Fibroblast of lung (primary cell): ENCODE measurements at regions not wholly inside any gene's neighbourhood (a gene's known extent, or its start where the extent isn't known, plus 50 kb on each side); places are given as distances from the start of the nearest gene placed in this dataset.

Source experiments
- CTCF ChIP-seq, 2 donors: IDR thresholded peaks in 1 of 2; conservative IDR thresholded peaks in 1 of 2; 1 replicate in 1 of 2; 2 replicates in 1 of 2; pipeline ENCODE4 v1.5.1; 2011 to 2012; ENCODE audit warnings: low read length in 2 of 2, control low read depth in 1 of 2, inconsistent platforms in 1 of 2, low read depth in 1 of 2, mild to moderate bottlenecking in 1 of 2
- EZH2 ChIP-seq: IDR thresholded peaks from 2 replicates; pipeline ENCODE4 v1.5.1; 2012; ENCODE audit warnings: low read length, control low read depth, mild to moderate bottlenecking; ENCODE audit errors: missing control alignments

DNA sequence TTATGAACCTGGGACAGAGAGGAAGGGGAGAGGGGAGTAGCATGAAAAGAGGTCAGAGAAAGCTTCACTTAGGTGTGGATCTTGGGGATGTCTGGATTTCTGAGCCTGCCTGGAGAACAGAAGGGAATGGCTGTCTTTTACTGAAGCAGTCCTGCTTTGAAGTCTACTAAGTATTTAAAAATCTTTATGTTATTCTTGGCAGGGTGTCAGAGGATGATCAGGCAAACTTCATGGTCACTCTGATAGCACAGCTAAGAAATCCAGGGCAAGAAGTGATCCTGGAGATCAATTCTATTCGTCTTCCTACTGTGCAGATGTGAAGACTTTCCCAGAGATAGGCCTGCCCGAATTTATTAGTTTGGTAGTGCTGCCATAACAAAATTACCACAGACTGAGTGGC lies 464.4 kb upstream of the BOD1L1 start:
- TF ChIP-seq CTCF (conservative IDR thresholded peaks at IDR 0.05 in 1 of 2, IDR thresholded peaks at IDR 0.05 in 1 of 2; ENCODE audit: low read depth in 1 of 2, low read length in 2 of 2), result no peak
- TF ChIP-seq EZH2, result no peak
